ENCODE measurements at regions not wholly inside any gene's neighbourhood (a gene's known extent, or its start where the extent isn't known, plus 50 kb on each side); places are given as distances from the start of the nearest gene placed in this dataset.

GRCh38 chr16:54443352-54443751 is 156.8 kb upstream of the IRX3 start:
- no peak overlapping the region for H3K4me3 Mint-ChIP-seq
- no peaks in the 10 kb centered on the region for H3K36me3 Mint-ChIP-seq (ENCODE audit: low read depth)
- H3K4me1 Mint-ChIP-seq: peaks cover 15% of the 10 kb centered on the region
- H3K9me3 Mint-ChIP-seq: peaks cover 18% of the 10 kb centered on the region
- no peak overlapping the region for H3K27ac Mint-ChIP-seq
- TF ChIP-seq CTCF (IDR thresholded peaks at IDR 0.05; ENCODE audit: unreplicated experiment in 3 of 3): no peak
- H3K27me3 Mint-ChIP-seq (ENCODE audit: low read depth): peaks cover 40% of the 10 kb centered on the region

GRCh38 chr16:54442864-54443263 is 156.3 kb upstream of the IRX3 start:
- H3K27me3 Mint-ChIP-seq (ENCODE audit: low read depth): peaks cover 40% of the 10 kb centered on the region
- no peaks in the 10 kb centered on the region for H3K36me3 Mint-ChIP-seq (ENCODE audit: low read depth)
- no peak overlapping the region for H3K27ac Mint-ChIP-seq
- H3K4me1 Mint-ChIP-seq: peaks cover 13% of the 10 kb centered on the region
- no peak overlapping the region for H3K4me3 Mint-ChIP-seq
- TF ChIP-seq CTCF (IDR thresholded peaks at IDR 0.05; ENCODE audit: unreplicated experiment in 3 of 3): no peak
- peaks cover 18% of the 10 kb centered on the region for H3K9me3 Mint-ChIP-seq

- H3K36me3 Mint-ChIP-seq (ENCODE audit: low read depth): no peaks in the 10 kb centered on the region
- no peak overlapping the region for H3K4me3 Mint-ChIP-seq
- TF ChIP-seq CTCF (IDR thresholded peaks at IDR 0.05; ENCODE audit: unreplicated experiment in 3 of 3): no peak
- H3K9me3 Mint-ChIP-seq: peaks cover 13% of the 10 kb centered on the region
- H3K4me1 Mint-ChIP-seq: peaks cover 13% of the 10 kb centered on the region
- no peak overlapping the region for H3K27ac Mint-ChIP-seq
- H3K27me3 Mint-ChIP-seq (ENCODE audit: low read depth): peaks cover 42% of the 10 kb centered on the region
These were observed 151.9 kb upstream of the IRX3 start for GRCh38 chr16:54438469-54438868.

GRCh38 chr16:54437921-54438320 is 151.3 kb upstream of the IRX3 start:
- Mint-ChIP-seq H3K4me1 (peaks cover 13% of the 10 kb centered on the region), H3K27ac (no peak overlapping the region), H3K36me3 (ENCODE audit: low read depth) (no peaks in the 10 kb centered on the region), H3K9me3 (peaks cover 13% of the 10 kb centered on the region), H3K27me3 (ENCODE audit: low read depth) (peaks cover 48% of the 10 kb centered on the region), H3K4me3 (no peak overlapping the region)
- TF ChIP-seq CTCF (IDR thresholded peaks at IDR 0.05; ENCODE audit: unreplicated experiment in 3 of 3): no peak

GRCh38 chr16:54437401-54437800 is 150.8 kb upstream of the IRX3 start:
- Mint-ChIP-seq H3K4me1 (peaks cover 16% of the 10 kb centered on the region), H3K9me3 (peaks cover 11% of the 10 kb centered on the region), H3K27ac (no peak overlapping the region), H3K4me3 (no peak overlapping the region), H3K36me3 (ENCODE audit: low read depth) (no peaks in the 10 kb centered on the region), H3K27me3 (ENCODE audit: low read depth) (peaks cover 53% of the 10 kb centered on the region)
- no peak for TF ChIP-seq CTCF (IDR thresholded peaks at IDR 0.05; ENCODE audit: unreplicated experiment in 3 of 3)

GRCh38 chr16:54436346-54436745 is 149.8 kb upstream of the IRX3 start:
- Mint-ChIP-seq H3K4me3 (no peak overlapping the region), H3K36me3 (ENCODE audit: low read depth) (no peaks in the 10 kb centered on the region), H3K4me1 (peaks cover 26% of the 10 kb centered on the region), H3K9me3 (peaks cover 6% of the 10 kb centered on the region), H3K27me3 (ENCODE audit: low read depth) (peaks cover 64% of the 10 kb centered on the region), H3K27ac (no peak overlapping the region)
- TF ChIP-seq CTCF (IDR thresholded peaks at IDR 0.05; ENCODE audit: unreplicated experiment in 3 of 3): no peak
